SK-N-SH treated with all-trans-retinoic acid at 6 μM for 48 hours (cell line): ENCODE measurements at regions not wholly inside any gene's neighbourhood (a gene's known extent, or its start where the extent isn't known, plus 50 kb on each side); places are given as distances from the start of the nearest gene placed in this dataset.

ENCODE experiments used
- ARNTL ChIP-seq: fragments of 450-650 bp; formaldehyde crosslinking; IDR thresholded peaks from 2 replicates; pipeline ENCODE4 v1.5.0; 2020; ENCODE audit warnings: low read depth, mild to moderate bottlenecking, moderate library complexity, borderline replicate concordance
- ESRRG ChIP-seq: fragments of 250-450 bp; sonication (Bioruptor Pico); IDR thresholded peaks from 2 replicates; pipeline ENCODE4 v1.6.1; 2021; ENCODE audit warnings: mild to moderate bottlenecking
- RARB ChIP-seq: fragments of 250-450 bp; sonication (Bioruptor Pico); IDR thresholded peaks from 2 replicates; pipeline ENCODE4 v1.8.0; 2021; ENCODE audit warnings: mild to moderate bottlenecking, moderate library complexity
- TOX ChIP-seq: fragments of 250-450 bp; sonication (Bioruptor Pico); IDR thresholded peaks from 2 replicates; pipeline ENCODE4 v1.8.0; 2021; ENCODE audit warnings: mild to moderate bottlenecking, moderate library complexity, borderline replicate concordance
- ZFP3 ChIP-seq: fragments of 250-450 bp; sonication (Bioruptor Pico); IDR thresholded peaks from 2 replicates; pipeline ENCODE4 v1.5.0; 2020; ENCODE audit warnings: mild to moderate bottlenecking, moderate library complexity
- ZFP30 ChIP-seq: fragments of 450-650 bp; formaldehyde crosslinking; IDR thresholded peaks from 2 replicates; pipeline ENCODE4 v1.5.0; 2022; ENCODE audit warnings: mild to moderate bottlenecking, moderate library complexity
- ZNF565 ChIP-seq: fragments of 450-650 bp; formaldehyde crosslinking; conservative IDR thresholded peaks from 2 replicates; pipeline ENCODE4 v1.5.0; 2020; ENCODE audit warnings: low read depth, mild to moderate bottlenecking, moderate library complexity
- TF ChIP-seq, protein P1 (sequence below): fragments of 250-450 bp; sonication (Bioruptor Pico); IDR thresholded peaks from 2 replicates; pipeline ENCODE4 v1.5.1; 2020; ENCODE audit warnings: low read depth, mild to moderate bottlenecking, moderate library complexity
- TF ChIP-seq, protein P2 (sequence below): fragments of 250-450 bp; sonication (Bioruptor Pico); IDR thresholded peaks from 2 replicates; pipeline ENCODE4 v1.8.0; 2020; ENCODE audit warnings: mild to moderate bottlenecking, moderate library complexity, borderline replicate concordance
- TF ChIP-seq, protein P3 (sequence below): fragments of 250-450 bp; sonication (Bioruptor Pico); IDR thresholded peaks from 2 replicates; pipeline ENCODE4 v1.5.0; 2020; ENCODE audit warnings: mild to moderate bottlenecking, moderate library complexity
- TF ChIP-seq, protein P4 (sequence below): fragments of 250-450 bp; sonication (Bioruptor Pico); IDR thresholded peaks from 2 replicates; pipeline ENCODE4 v1.5.1; 2021; ENCODE audit warnings: mild to moderate bottlenecking, moderate library complexity

DNA sequence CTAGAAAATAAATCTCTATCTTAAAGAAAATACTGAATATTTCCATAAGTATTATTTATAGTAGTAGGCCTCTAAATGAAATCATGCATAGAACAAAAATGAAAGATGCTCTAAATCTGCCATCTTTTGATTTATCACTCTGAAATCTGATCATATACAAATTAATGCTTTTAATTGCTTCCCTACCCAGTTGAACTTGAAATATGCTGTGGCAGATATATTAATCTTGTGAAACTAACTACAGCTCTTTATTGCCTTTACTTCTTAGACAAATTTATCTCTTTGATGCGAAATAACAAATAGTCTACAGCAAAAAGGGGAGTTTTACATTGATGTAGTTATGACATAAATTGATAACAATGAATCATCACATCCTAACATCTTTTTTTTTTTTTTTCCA is 510.7 kb upstream of the SLITRK6 start:
- TF ChIP-seq ZNF565 (CRISPR knock-in tag), result no peak
- TF ChIP-seq ZFP30 (CRISPR knock-in tag), result no peak
- TF ChIP-seq, protein P1, sequence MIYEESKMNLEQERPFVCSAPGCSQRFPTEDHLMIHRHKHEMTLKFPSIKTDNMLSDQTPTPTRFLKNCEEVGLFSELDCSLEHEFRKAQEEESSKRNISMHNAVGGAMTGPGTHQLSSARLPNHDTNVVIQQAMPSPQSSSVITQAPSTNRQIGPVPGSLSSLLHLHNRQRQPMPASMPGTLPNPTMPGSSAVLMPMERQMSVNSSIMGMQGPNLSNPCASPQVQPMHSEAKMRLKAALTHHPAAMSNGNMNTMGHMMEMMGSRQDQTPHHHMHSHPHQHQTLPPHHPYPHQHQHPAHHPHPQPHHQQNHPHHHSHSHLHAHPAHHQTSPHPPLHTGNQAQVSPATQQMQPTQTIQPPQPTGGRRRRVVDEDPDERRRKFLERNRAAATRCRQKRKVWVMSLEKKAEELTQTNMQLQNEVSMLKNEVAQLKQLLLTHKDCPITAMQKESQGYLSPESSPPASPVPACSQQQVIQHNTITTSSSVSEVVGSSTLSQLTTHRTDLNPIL (CRISPR knock-in tag), result no peak
- no peak for TF ChIP-seq RARB (CRISPR knock-in tag)
- TF ChIP-seq, protein P2, sequence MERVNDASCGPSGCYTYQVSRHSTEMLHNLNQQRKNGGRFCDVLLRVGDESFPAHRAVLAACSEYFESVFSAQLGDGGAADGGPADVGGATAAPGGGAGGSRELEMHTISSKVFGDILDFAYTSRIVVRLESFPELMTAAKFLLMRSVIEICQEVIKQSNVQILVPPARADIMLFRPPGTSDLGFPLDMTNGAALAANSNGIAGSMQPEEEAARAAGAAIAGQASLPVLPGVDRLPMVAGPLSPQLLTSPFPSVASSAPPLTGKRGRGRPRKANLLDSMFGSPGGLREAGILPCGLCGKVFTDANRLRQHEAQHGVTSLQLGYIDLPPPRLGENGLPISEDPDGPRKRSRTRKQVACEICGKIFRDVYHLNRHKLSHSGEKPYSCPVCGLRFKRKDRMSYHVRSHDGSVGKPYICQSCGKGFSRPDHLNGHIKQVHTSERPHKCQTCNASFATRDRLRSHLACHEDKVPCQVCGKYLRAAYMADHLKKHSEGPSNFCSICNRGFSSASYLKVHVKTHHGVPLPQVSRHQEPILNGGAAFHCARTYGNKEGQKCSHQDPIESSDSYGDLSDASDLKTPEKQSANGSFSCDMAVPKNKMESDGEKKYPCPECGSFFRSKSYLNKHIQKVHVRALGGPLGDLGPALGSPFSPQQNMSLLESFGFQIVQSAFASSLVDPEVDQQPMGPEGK, result no peak
- TF ChIP-seq ARNTL (CRISPR knock-in tag), result no peak
- TF ChIP-seq, protein P3, sequence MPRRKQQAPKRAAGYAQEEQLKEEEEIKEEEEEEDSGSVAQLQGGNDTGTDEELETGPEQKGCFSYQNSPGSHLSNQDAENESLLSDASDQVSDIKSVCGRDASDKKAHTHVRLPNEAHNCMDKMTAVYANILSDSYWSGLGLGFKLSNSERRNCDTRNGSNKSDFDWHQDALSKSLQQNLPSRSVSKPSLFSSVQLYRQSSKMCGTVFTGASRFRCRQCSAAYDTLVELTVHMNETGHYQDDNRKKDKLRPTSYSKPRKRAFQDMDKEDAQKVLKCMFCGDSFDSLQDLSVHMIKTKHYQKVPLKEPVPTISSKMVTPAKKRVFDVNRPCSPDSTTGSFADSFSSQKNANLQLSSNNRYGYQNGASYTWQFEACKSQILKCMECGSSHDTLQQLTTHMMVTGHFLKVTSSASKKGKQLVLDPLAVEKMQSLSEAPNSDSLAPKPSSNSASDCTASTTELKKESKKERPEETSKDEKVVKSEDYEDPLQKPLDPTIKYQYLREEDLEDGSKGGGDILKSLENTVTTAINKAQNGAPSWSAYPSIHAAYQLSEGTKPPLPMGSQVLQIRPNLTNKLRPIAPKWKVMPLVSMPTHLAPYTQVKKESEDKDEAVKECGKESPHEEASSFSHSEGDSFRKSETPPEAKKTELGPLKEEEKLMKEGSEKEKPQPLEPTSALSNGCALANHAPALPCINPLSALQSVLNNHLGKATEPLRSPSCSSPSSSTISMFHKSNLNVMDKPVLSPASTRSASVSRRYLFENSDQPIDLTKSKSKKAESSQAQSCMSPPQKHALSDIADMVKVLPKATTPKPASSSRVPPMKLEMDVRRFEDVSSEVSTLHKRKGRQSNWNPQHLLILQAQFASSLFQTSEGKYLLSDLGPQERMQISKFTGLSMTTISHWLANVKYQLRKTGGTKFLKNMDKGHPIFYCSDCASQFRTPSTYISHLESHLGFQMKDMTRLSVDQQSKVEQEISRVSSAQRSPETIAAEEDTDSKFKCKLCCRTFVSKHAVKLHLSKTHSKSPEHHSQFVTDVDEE, result no peak
- no peak for TF ChIP-seq ZFP3 (CRISPR knock-in tag)
- TF ChIP-seq, protein P4, sequence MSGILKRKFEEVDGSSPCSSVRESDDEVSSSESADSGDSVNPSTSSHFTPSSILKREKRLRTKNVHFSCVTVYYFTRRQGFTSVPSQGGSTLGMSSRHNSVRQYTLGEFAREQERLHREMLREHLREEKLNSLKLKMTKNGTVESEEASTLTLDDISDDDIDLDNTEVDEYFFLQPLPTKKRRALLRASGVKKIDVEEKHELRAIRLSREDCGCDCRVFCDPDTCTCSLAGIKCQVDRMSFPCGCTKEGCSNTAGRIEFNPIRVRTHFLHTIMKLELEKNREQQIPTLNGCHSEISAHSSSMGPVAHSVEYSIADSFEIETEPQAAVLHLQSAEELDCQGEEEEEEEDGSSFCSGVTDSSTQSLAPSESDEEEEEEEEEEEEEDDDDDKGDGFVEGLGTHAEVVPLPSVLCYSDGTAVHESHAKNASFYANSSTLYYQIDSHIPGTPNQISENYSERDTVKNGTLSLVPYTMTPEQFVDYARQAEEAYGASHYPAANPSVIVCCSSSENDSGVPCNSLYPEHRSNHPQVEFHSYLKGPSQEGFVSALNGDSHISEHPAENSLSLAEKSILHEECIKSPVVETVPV (CRISPR knock-in tag), result no peak
- TF ChIP-seq ESRRG (CRISPR knock-in tag), result no peak
- TF ChIP-seq TOX (CRISPR knock-in tag), result no peak
